ENCODE measurements at regions not wholly inside any gene's neighbourhood (a gene's known extent, or its start where the extent isn't known, plus 50 kb on each side); places are given as distances from the start of the nearest gene placed in this dataset.

- H3K27ac ChIP-seq (ENCODE audit: low read depth in 1 of 2, low read length in 2 of 2): no peak overlapping the region
- DNase-seq: no peak
- H3K9ac ChIP-seq (ENCODE audit: insufficient read depth, low read length, poor library complexity, severe bottlenecking): no peak overlapping the region
- no peaks in the 10 kb centered on the region for H3K4me1 ChIP-seq (ENCODE audit: control insufficient read depth in 1 of 2, insufficient read depth in 2 of 2, low read length in 2 of 2)
- H4K20me1 ChIP-seq (ENCODE audit: insufficient read depth, low read length): no peaks in the 10 kb centered on the region
- no peaks in the 10 kb centered on the region for H3K79me2 ChIP-seq (ENCODE audit: insufficient read depth, low read length)
- Mint-ChIP-seq H3K9me3 (peaks cover 0 to 4% (median 2%) of the 10 kb centered on the region in 7 donors), H3K27ac (no peak overlapping the region), H3K4me1 (no peaks in the 10 kb centered on the region), H3K4me3 (no peak overlapping the region), H3K36me3 (no peaks in the 10 kb centered on the region), H3K27me3 (ENCODE audit: low read depth in 3 of 3) (peaks cover 5 to 9% (median 7%) of the 10 kb centered on the region in 3 donors)
- WGBS (ENCODE audit: insufficient coverage): 94% methylated on average over 9 of the region's 13 CpGs
- no peaks in the 10 kb centered on the region for H3K27me3 ChIP-seq (ENCODE audit: control insufficient read depth in 2 of 2, insufficient read depth in 2 of 2, low read length in 2 of 2)
- no peak overlapping the region for H3K4me2 ChIP-seq (replicated peaks; ENCODE audit: extremely low read depth, low read length, poor library complexity, severe bottlenecking)
- no peak for TF ChIP-seq CTCF (IDR thresholded peaks at IDR 0.05)
- no peaks in the 10 kb centered on the region for H3K36me3 ChIP-seq (replicated peaks in 1 of 2; ENCODE audit: control insufficient read depth in 1 of 2, insufficient read depth in 2 of 2, low read length in 2 of 2)
- intact Hi-C loops (cut with micrococcal nuclease): no loop called here
- no peak overlapping the region for H2AFZ ChIP-seq (ENCODE audit: insufficient read depth, low read depth, low read length, poor library complexity, severe bottlenecking)
- no peaks in the 10 kb centered on the region for H3K9me3 ChIP-seq (replicated peaks in 1 of 2; ENCODE audit: control insufficient read depth in 1 of 2, insufficient read depth in 1 of 2, low read length in 2 of 2)
- H3K4me3 ChIP-seq (replicated peaks in 1 of 3; ENCODE audit: low read depth in 2 of 3, low read length in 3 of 3): no peak overlapping the region
Measured at GRCh38 chr2:11097854-11098387, 57.3 kb upstream of the SLC66A3 start.

GRCh38 chr2:11099122-11100065 lies 55.9 kb upstream of the SLC66A3 start:
- peaks cover 0 to 4% (median 0%) of the 10 kb centered on the region in 7 donors for H3K9me3 Mint-ChIP-seq
- no peak for DNase-seq
- no peak overlapping the region for H3K4me3 ChIP-seq (replicated peaks in 1 of 3; ENCODE audit: low read depth in 2 of 3, low read length in 3 of 3)
- WGBS (ENCODE audit: insufficient coverage): 90% methylated on average over 12 of the region's 14 CpGs
- no peak overlapping the region for H3K27ac ChIP-seq (ENCODE audit: low read depth in 1 of 2, low read length in 2 of 2)
- no peak overlapping the region for H2AFZ ChIP-seq (ENCODE audit: insufficient read depth, low read depth, low read length, poor library complexity, severe bottlenecking)
- H4K20me1 ChIP-seq (ENCODE audit: insufficient read depth, low read length): no peaks in the 10 kb centered on the region
- H3K27ac Mint-ChIP-seq: no peak overlapping the region
- TF ChIP-seq CTCF (IDR thresholded peaks at IDR 0.05): no peak
- no peaks in the 10 kb centered on the region for H3K4me1 ChIP-seq (ENCODE audit: control insufficient read depth in 1 of 2, insufficient read depth in 2 of 2, low read length in 2 of 2)
- no peaks in the 10 kb centered on the region for H3K79me2 ChIP-seq (ENCODE audit: insufficient read depth, low read length)
- no peaks in the 10 kb centered on the region for H3K36me3 ChIP-seq (replicated peaks in 1 of 2; ENCODE audit: control insufficient read depth in 1 of 2, insufficient read depth in 2 of 2, low read length in 2 of 2)
- H3K9me3 ChIP-seq (replicated peaks in 1 of 2; ENCODE audit: control insufficient read depth in 1 of 2, insufficient read depth in 1 of 2, low read length in 2 of 2): no peaks in the 10 kb centered on the region
- H3K27me3 ChIP-seq (ENCODE audit: control insufficient read depth in 2 of 2, insufficient read depth in 2 of 2, low read length in 2 of 2): no peaks in the 10 kb centered on the region
- H3K9ac ChIP-seq (ENCODE audit: insufficient read depth, low read length, poor library complexity, severe bottlenecking): no peak overlapping the region
- intact Hi-C loops (cut with micrococcal nuclease): no loop called here
- peaks cover 2 to 7% (median 5%) of the 10 kb centered on the region in 3 donors for H3K27me3 Mint-ChIP-seq (ENCODE audit: low read depth in 3 of 3)
- H3K4me2 ChIP-seq (replicated peaks; ENCODE audit: extremely low read depth, low read length, poor library complexity, severe bottlenecking): no peak overlapping the region
- no peak overlapping the region for H3K4me3 Mint-ChIP-seq
- H3K36me3 Mint-ChIP-seq: no peaks in the 10 kb centered on the region
- no peaks in the 10 kb centered on the region for H3K4me1 Mint-ChIP-seq

Data from CD14-positive monocyte (primary cell).